ENCODE measurements at regions not wholly inside any gene's neighbourhood (a gene's known extent, or its start where the extent isn't known, plus 50 kb on each side); places are given as distances from the start of the nearest gene placed in this dataset.

DNA sequence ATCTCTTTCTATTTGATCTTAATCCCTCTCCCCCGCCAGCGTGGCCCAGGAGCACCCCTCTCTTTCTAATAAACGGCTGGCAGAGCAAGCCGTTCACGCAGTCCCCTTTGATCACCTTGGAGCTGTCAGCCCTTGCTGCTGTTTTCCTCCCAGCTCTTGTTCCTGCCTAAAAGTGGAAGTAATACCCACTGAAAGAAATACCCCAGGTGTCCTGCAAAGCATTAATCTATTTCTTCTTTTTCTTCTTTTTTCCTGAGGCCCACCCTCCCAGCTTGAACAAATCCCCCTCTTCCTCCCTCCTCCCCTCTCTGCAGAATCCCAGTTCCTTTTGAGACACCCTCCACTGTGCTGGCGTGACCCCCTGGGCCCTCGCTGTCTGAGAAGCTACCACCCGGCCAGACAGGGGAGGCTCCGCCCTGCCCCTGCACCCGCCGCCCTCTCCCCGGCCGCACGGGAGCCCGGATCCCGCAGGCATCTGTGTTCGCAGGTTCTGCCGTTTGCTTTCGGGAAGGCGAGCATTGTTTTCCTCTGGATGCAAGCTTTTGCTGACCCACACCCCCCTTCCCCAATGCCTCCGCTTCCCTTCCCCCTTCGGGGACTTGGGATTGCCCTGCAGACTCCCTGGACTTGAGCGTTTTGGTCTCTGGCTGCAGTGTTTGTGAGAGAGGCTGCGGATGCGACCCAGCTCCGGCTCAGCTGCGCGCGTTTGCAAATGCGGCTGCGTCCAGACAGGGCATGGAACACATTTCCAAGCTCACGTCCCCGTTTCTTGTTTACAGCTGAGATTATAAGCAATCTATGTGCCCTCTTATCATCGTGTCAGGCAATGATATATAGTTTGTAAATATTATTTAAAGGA, 631.5 kb downstream of the NYAP2 start (continued):
- TF ChIP-seq, protein P1, sequence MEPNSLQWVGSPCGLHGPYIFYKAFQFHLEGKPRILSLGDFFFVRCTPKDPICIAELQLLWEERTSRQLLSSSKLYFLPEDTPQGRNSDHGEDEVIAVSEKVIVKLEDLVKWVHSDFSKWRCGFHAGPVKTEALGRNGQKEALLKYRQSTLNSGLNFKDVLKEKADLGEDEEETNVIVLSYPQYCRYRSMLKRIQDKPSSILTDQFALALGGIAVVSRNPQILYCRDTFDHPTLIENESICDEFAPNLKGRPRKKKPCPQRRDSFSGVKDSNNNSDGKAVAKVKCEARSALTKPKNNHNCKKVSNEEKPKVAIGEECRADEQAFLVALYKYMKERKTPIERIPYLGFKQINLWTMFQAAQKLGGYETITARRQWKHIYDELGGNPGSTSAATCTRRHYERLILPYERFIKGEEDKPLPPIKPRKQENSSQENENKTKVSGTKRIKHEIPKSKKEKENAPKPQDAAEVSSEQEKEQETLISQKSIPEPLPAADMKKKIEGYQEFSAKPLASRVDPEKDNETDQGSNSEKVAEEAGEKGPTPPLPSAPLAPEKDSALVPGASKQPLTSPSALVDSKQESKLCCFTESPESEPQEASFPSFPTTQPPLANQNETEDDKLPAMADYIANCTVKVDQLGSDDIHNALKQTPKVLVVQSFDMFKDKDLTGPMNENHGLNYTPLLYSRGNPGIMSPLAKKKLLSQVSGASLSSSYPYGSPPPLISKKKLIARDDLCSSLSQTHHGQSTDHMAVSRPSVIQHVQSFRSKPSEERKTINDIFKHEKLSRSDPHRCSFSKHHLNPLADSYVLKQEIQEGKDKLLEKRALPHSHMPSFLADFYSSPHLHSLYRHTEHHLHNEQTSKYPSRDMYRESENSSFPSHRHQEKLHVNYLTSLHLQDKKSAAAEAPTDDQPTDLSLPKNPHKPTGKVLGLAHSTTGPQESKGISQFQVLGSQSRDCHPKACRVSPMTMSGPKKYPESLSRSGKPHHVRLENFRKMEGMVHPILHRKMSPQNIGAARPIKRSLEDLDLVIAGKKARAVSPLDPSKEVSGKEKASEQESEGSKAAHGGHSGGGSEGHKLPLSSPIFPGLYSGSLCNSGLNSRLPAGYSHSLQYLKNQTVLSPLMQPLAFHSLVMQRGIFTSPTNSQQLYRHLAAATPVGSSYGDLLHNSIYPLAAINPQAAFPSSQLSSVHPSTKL (CRISPR knock-in tag; IDR thresholded peaks at IDR 0.05) = peak; percentile 66
- no peak for TF ChIP-seq PAF1 (CRISPR knock-in tag; IDR thresholded peaks at IDR 0.05)
- TF ChIP-seq FIP1L1 (IDR thresholded peaks at IDR 0.05; ENCODE audit: borderline replicate concordance, insufficient read depth, low read depth, low read length) = no peak
- peak; percentile 66; the same call in 1 of the 2 replicates for TF ChIP-seq ZNF431 (CRISPR knock-in tag; IDR thresholded peaks at IDR 0.05; ENCODE audit: borderline replicate concordance, low read depth)
- TF ChIP-seq, protein P2, sequence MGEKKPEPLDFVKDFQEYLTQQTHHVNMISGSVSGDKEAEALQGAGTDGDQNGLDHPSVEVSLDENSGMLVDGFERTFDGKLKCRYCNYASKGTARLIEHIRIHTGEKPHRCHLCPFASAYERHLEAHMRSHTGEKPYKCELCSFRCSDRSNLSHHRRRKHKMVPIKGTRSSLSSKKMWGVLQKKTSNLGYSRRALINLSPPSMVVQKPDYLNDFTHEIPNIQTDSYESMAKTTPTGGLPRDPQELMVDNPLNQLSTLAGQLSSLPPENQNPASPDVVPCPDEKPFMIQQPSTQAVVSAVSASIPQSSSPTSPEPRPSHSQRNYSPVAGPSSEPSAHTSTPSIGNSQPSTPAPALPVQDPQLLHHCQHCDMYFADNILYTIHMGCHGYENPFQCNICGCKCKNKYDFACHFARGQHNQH (CRISPR knock-in tag; IDR thresholded peaks at IDR 0.05) = no peak; the same call in 1 of the 2 replicates
- TF ChIP-seq, protein P3, sequence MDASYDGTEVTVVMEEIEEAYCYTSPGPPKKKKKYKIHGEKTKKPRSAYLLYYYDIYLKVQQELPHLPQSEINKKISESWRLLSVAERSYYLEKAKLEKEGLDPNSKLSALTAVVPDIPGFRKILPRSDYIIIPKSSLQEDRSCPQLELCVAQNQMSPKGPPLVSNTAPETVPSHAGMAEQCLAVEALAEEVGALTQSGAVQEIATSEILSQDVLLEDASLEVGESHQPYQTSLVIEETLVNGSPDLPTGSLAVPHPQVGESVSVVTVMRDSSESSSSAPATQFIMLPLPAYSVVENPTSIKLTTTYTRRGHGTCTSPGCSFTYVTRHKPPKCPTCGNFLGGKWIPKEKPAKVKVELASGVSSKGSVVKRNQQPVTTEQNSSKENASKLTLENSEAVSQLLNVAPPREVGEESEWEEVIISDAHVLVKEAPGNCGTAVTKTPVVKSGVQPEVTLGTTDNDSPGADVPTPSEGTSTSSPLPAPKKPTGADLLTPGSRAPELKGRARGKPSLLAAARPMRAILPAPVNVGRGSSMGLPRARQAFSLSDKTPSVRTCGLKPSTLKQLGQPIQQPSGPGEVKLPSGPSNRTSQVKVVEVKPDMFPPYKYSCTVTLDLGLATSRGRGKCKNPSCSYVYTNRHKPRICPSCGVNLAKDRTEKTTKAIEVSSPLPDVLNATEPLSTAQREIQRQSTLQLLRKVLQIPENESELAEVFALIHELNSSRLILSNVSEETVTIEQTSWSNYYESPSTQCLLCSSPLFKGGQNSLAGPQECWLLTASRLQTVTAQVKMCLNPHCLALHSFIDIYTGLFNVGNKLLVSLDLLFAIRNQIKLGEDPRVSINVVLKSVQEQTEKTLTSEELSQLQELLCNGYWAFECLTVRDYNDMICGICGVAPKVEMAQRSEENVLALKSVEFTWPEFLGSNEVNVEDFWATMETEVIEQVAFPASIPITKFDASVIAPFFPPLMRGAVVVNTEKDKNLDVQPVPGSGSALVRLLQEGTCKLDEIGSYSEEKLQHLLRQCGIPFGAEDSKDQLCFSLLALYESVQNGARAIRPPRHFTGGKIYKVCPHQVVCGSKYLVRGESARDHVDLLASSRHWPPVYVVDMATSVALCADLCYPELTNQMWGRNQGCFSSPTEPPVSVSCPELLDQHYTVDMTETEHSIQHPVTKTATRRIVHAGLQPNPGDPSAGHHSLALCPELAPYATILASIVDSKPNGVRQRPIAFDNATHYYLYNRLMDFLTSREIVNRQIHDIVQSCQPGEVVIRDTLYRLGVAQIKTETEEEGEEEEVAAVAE (CRISPR knock-in tag; IDR thresholded peaks at IDR 0.05; ENCODE audit: borderline replicate concordance) = no peak
- TF ChIP-seq, protein P4, sequence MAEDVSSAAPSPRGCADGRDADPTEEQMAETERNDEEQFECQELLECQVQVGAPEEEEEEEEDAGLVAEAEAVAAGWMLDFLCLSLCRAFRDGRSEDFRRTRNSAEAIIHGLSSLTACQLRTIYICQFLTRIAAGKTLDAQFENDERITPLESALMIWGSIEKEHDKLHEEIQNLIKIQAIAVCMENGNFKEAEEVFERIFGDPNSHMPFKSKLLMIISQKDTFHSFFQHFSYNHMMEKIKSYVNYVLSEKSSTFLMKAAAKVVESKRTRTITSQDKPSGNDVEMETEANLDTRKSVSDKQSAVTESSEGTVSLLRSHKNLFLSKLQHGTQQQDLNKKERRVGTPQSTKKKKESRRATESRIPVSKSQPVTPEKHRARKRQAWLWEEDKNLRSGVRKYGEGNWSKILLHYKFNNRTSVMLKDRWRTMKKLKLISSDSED (CRISPR knock-in tag; IDR thresholded peaks at IDR 0.05) = no peak
- TF ChIP-seq ZNF263 (CRISPR knock-in tag; IDR thresholded peaks at IDR 0.05) = peak; percentile 74
- no peak for TF ChIP-seq ATF1 (CRISPR knock-in tag; IDR thresholded peaks at IDR 0.05)
- peak; percentile 15; the same call in 1 of the 2 replicates for TF ChIP-seq JUND (CRISPR knock-in tag; IDR thresholded peaks at IDR 0.05)
- TF ChIP-seq ZBTB42 (CRISPR knock-in tag; IDR thresholded peaks at IDR 0.05) = 0 out of 2 replicates have a peak, but pooled peaks have one; percentile 28
- peak; percentile 75 for TF ChIP-seq KLF6 (CRISPR knock-in tag; IDR thresholded peaks at IDR 0.05)
- no peak for TF ChIP-seq IRX3 (CRISPR knock-in tag; IDR thresholded peaks at IDR 0.05; ENCODE audit: borderline replicate concordance, low read depth)
- TF ChIP-seq KLF11 (CRISPR knock-in tag; IDR thresholded peaks at IDR 0.05) = no peak; the same call in none of the 2 replicates
- TF ChIP-seq ZNF33B (CRISPR knock-in tag; IDR thresholded peaks at IDR 0.05) = peak; percentile 86; the same call in 1 of the 2 replicates
- TF ChIP-seq ZKSCAN8 (CRISPR knock-in tag; IDR thresholded peaks at IDR 0.05; ENCODE audit: borderline replicate concordance) = no peak; the same call in 1 of the 2 replicates
- TF ChIP-seq NFATC3 (CRISPR knock-in tag; IDR thresholded peaks at IDR 0.05) = 0 out of 2 replicates have a peak, but pooled peaks have one; percentile 47
- peak; percentile 35; the same call in 1 of the 2 replicates for TF ChIP-seq FOSL2 (CRISPR knock-in tag; IDR thresholded peaks at IDR 0.05)
- TF ChIP-seq ZNF724P (CRISPR knock-in tag; IDR thresholded peaks at IDR 0.05; ENCODE audit: borderline replicate concordance) = 0 out of 2 replicates have a peak, but pooled peaks have one; percentile 20
